GM18951 (cell line): ENCODE measurements at regions not wholly inside any gene's neighbourhood (a gene's known extent, or its start where the extent isn't known, plus 50 kb on each side); places are given as distances from the start of the nearest gene placed in this dataset.
"Not testable (repeated sequence)": the region's sequence is repeated elsewhere in the genome, so short reads cannot be mapped to it uniquely, and the experiment has no call there.

Experiments used
- POLR2A ChIP-seq: IDR thresholded peaks from 4 replicates; pipeline ENCODE4 v1.6.1; 2011; ENCODE audit warnings: mild to moderate bottlenecking; ENCODE audit not compliant: insufficient read length, insufficient read depth; ENCODE audit errors: extremely low read depth
- in situ Hi-C: fragments of 300-500 bp; cut with MboI; formaldehyde crosslinking; loops from one replicate; pipeline ENCODE4 v1.12.0; 2022; ENCODE audit warnings: low sequenced_read_pairs, mixed read lengths, inconsistent platforms; ENCODE audit not compliant: unreplicated experiment

GRCh38 chr18:51463483-51464136 lies 266.1 kb upstream of the MEX3C start:
- in situ Hi-C loops: no loop called here
- TF ChIP-seq POLR2A: no peak

- no peak for TF ChIP-seq POLR2A
- in situ Hi-C loops: no loop called here
Observed at GRCh38 chr18:51478908-51479307, 281.4 kb upstream of the MEX3C start.

GRCh38 chr18:51479736-51480135 lies 282.3 kb upstream of the MEX3C start:
- no peak for TF ChIP-seq POLR2A
- in situ Hi-C loops: no loop called here

- in situ Hi-C loops: no loop called here
- no peak for TF ChIP-seq POLR2A
Observed at GRCh38 chr18:51480407-51481261, 283.2 kb upstream of the MEX3C start.

GRCh38 chr18:51486735-51487366 lies 289.4 kb upstream of the MEX3C start:
- TF ChIP-seq POLR2A: no peak
- in situ Hi-C loops: no loop called here

- in situ Hi-C loops: no loop called here
- TF ChIP-seq POLR2A: no peak
Observed at GRCh38 chr18:51490417-51490816, 292.9 kb upstream of the MEX3C start.

DNA sequence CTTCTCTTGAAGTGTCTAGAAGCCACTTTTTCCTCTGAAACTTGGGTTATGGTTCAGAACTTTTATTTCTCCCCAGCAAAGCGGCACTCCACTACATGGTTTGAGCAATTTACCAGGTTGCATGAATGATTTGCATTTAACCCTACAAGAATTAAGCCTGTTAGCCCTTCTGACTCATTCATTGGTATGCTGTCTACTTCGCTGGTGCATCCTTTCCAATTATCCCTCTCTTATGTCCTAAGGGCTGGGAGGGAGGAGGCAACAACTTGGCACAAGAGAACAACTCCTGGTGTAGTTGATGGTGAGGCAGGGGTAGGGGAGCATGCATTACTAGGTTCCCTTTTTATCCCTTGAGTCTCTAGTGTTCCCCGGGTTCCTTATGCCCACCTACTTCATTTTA lies 293.4 kb upstream of the MEX3C start:
- in situ Hi-C loops: no loop called here
- no peak for TF ChIP-seq POLR2A

- in situ Hi-C loops: no loop called here
- TF ChIP-seq POLR2A: no peak
Observed at GRCh38 chr18:51491678-51492372, 294.3 kb upstream of the MEX3C start.

- TF ChIP-seq POLR2A: no peak
- in situ Hi-C loops: no loop called here
Observed at GRCh38 chr18:51498085-51498855, 300.8 kb upstream of the MEX3C start.

- in situ Hi-C loops: no loop called here
- TF ChIP-seq POLR2A: no peak
Observed at GRCh38 chr18:51503351-51503750, 305.9 kb upstream of the MEX3C start.

- TF ChIP-seq POLR2A: no peak
Observed at GRCh38 chr18:51506811-51507210, 309.3 kb upstream of the MEX3C start.

GRCh38 chr18:51508410-51508809 lies 310.9 kb upstream of the MEX3C start:
- in situ Hi-C loops: not testable (repeated sequence)

More at GRCh38 chr18:51506811-51507210, 309.3 kb upstream of the MEX3C start:
- in situ Hi-C loops: no loop called here
